Right atrium auricular region (tissue), 2 donors: ENCODE measurements at regions not wholly inside any gene's neighbourhood (a gene's known extent, or its start where the extent isn't known, plus 50 kb on each side); places are given as distances from the start of the nearest gene placed in this dataset.

Experiments
- DNase-seq: peaks from one replicate; pipeline ENCODE4 v3.0.0-alpha.2; 2019; ENCODE audit warnings: low spot score
- H3K27ac ChIP-seq, 2 donors: fragments of 200-600 bp; sonication (generic); 1 replicate in 1 of 2; 2 replicates in 1 of 2; pipeline ENCODE4 v1.5.1; 2016 to 2019
- H3K27me3 ChIP-seq, 2 donors: fragments of 200-600 bp; sonication (generic); one replicate each; pipeline versions ENCODE4 v1.5.1 to v1.6.0; 2017 to 2019
- H3K36me3 ChIP-seq: fragments of 200-600 bp; sonication (generic); one replicate; pipeline ENCODE4 v1.5.1; 2016
- H3K4me1 ChIP-seq, 2 donors: fragments of 200-600 bp; sonication (generic); one replicate each; pipeline versions ENCODE4 v1.5.1 to v1.6.0; 2017 to 2019
- H3K4me3 ChIP-seq, 2 donors: fragments of 200-600 bp; sonication (generic); 1 replicate in 1 of 2; 2 replicates in 1 of 2; pipeline ENCODE4 v1.5.1; 2017 to 2019; ENCODE audit warnings: mild to moderate bottlenecking in 1 of 2, moderate library complexity in 1 of 2
- H3K9me3 ChIP-seq, 2 donors: fragments of 200-600 bp; sonication (generic); one replicate each; pipeline ENCODE4 v1.5.1; 2019
- TF ChIP-seq, protein P1 (sequence below), 2 donors: fragments of 200-600 bp; sonication (generic); IDR thresholded peaks; one replicate each; pipeline ENCODE4 v1.5.1; 2019; ENCODE audit warnings: antibody characterized with exemption in 2 of 2

DNA sequence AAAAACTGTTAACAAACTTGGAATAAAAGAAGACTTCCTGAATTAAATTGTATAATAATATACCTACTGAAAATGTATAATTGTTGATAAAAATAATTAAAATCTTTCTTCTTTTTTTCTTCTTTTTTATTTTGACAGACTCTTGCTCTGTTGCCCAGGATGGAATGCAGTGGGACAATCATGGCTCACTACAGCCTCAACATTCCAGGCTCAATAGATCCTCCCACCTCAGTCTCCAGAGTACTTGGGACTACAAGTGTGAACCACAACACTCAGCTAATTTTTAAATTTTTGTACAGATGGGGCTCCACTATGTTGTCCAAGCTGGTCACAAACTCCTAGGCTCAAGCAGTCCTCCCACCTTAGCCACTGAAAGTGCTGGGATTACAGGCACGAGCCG, 1063.8 kb upstream of the CNTN5 start:
- Histone ChIP-seq H3K27ac (no peak overlapping the region), H3K4me1 (no peaks in the 10 kb centered on the region), H3K27me3 (no peaks in the 10 kb centered on the region), H3K36me3 (no peaks in the 10 kb centered on the region), H3K9me3 (no peaks in the 10 kb centered on the region), H3K4me3 (no peak overlapping the region)
- DNase-seq, result no peak
- TF ChIP-seq, protein P1, sequence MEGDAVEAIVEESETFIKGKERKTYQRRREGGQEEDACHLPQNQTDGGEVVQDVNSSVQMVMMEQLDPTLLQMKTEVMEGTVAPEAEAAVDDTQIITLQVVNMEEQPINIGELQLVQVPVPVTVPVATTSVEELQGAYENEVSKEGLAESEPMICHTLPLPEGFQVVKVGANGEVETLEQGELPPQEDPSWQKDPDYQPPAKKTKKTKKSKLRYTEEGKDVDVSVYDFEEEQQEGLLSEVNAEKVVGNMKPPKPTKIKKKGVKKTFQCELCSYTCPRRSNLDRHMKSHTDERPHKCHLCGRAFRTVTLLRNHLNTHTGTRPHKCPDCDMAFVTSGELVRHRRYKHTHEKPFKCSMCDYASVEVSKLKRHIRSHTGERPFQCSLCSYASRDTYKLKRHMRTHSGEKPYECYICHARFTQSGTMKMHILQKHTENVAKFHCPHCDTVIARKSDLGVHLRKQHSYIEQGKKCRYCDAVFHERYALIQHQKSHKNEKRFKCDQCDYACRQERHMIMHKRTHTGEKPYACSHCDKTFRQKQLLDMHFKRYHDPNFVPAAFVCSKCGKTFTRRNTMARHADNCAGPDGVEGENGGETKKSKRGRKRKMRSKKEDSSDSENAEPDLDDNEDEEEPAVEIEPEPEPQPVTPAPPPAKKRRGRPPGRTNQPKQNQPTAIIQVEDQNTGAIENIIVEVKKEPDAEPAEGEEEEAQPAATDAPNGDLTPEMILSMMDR (IDR thresholded peaks at IDR 0.05), result no peak

DNA sequence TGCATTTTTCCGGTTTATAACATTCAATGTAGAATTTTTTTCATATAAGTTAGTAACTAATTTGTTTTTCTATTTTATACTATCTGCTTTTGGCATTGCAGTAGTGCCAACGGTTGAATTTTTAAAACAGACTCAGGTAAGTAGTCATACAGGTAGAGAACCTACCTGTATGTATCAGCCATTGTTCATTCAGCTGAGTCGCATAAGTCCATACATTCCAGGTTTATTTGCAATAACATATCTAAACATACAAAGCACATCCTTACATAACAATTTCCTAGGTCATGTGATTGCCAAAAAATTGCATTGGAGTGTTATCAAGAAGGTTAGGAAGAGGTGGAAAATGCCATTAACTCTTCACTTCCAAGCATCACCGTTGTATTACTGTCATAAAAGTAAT, 1059.3 kb upstream of the CNTN5 start:
- no peaks in the 10 kb centered on the region for H3K9me3 ChIP-seq
- H3K4me3 ChIP-seq, result no peak overlapping the region
- H3K36me3 ChIP-seq, result no peaks in the 10 kb centered on the region
- no peak overlapping the region for H3K27ac ChIP-seq
- H3K27me3 ChIP-seq, result no peaks in the 10 kb centered on the region
- DNase-seq, result no peak
- TF ChIP-seq, protein P1 (IDR thresholded peaks at IDR 0.05), result no peak
- no peaks in the 10 kb centered on the region for H3K4me1 ChIP-seq

DNA sequence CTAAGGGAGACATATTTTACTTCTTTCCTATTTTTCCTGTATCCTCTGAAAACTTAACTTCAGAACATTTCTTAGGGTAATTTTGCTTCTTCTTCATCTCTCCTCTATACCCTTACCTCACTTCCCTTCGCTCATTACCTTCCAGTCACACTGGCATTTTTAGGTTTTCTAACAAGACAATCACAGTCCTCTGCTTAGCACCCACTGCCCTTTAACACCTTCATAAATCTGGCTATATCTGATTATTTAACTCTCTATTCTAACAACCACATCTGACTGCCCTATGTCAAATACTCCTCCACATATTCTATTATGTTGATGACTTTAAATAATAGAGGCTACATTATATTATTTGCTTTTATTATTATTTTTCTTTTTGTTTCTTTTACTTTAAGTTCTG, 1058.0 kb upstream of the CNTN5 start:
- Histone ChIP-seq H3K4me3 (no peak overlapping the region), H3K9me3 (no peaks in the 10 kb centered on the region), H3K27ac (no peak overlapping the region), H3K36me3 (no peaks in the 10 kb centered on the region), H3K27me3 (no peaks in the 10 kb centered on the region), H3K4me1 (no peaks in the 10 kb centered on the region)
- DNase-seq, result no peak
- TF ChIP-seq, protein P1 (IDR thresholded peaks at IDR 0.05), result no peak

DNA sequence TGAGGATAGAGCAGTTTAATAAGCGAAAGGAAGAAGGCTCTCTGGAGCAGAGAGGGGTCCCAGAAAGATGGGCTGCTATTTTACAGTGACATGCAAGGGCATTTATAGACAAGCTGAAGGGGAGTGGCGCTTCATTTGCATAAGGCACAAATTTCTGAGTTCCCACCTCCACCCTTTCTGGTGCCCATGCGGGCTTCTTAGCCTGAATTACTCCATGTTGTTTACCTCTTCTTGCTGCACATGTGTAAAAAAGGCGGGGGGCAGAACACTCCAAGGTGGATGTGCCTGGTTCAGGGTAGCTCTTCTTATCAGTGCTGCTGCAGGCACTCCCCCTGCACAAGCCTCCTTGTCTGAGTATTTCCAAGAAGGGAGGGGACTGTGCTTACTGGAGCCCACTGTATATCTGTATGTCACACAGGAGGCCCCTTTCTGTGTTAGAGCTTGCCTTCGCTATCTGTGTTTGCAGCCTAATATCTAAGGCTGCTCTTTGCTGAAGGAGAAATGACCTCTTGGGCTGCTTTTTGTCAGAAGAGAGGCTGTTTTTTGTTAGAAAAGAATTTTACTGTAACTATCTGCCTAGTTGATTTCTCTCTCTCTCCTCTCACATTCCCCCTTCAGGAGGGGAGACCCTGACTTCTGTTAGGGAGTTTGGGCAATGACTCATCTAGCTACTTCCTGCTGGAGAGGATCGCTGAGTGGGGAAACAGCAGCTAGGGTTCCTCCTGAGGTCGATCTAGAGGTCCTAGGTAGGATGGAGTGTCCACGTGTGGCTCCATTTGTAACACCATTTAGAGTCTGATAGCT, 1057.0 kb upstream of the CNTN5 start:
- TF ChIP-seq, protein P1 (IDR thresholded peaks at IDR 0.05), result no peak
- no peak for DNase-seq
- no peaks in the 10 kb centered on the region for H3K4me1 ChIP-seq

DNA sequence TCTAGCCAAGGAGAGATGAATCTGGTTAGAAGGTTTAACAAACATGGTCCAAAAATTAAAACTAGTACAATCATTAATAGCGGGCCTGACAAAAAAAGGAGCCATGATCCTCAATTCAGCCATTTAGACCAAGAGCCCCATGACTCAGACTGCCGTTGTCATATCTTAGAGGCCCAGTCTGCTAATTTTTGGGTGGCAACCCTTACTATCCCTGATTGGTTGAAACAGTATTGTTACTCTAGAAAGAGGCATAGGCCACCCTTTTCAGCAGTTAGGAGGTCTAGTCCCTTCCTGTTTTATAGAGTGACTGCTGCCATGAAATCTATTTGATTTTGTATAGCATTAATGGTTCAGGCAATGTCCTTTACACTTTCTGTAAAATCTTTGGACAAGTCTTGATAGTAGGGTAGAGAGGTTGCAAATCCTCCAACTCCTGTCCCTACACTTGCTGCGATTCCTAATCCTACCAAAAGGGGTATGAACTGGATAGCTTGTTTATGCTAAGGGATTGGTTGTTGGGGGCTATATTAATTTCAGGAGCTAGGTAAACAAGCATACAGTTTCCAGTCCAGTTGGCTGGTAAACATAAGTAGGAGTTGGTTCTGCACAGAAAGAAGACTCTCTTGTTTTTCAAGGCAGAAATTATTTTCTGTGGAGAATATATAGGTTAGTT, 1056.3 kb upstream of the CNTN5 start:
- no peak overlapping the region for H3K27ac ChIP-seq
- H3K36me3 ChIP-seq, result no peaks in the 10 kb centered on the region
- H3K4me1 ChIP-seq, result no peaks in the 10 kb centered on the region
- no peak for DNase-seq
- no peaks in the 10 kb centered on the region for H3K27me3 ChIP-seq
- TF ChIP-seq, protein P1 (IDR thresholded peaks at IDR 0.05), result no peak
- H3K4me3 ChIP-seq, result no peak overlapping the region
- no peaks in the 10 kb centered on the region for H3K9me3 ChIP-seq

More for the DNA sequence above, 1057.0 kb upstream of the CNTN5 start:
- Histone ChIP-seq H3K27me3 (no peaks in the 10 kb centered on the region), H3K9me3 (no peaks in the 10 kb centered on the region), H3K4me3 (no peak overlapping the region), H3K36me3 (no peaks in the 10 kb centered on the region), H3K27ac (no peak overlapping the region)
